Epithelial cell of esophagus (primary cell): ENCODE measurements at regions not wholly inside any gene's neighbourhood (a gene's known extent, or its start where the extent isn't known, plus 50 kb on each side); places are given as distances from the start of the nearest gene placed in this dataset.
"Not testable (repeated sequence)": the region's sequence is repeated elsewhere in the genome, so short reads cannot be mapped to it uniquely, and the experiment has no call there.

Source experiments
- DNase-seq: peaks from one replicate; pipeline ENCODE4 v3.0.0; 2010; ENCODE audit warnings: low read depth
- H3K4me3 ChIP-seq: 2 replicates; pipeline ENCODE4 v1.5.1; 2011; ENCODE audit warnings: mild to moderate bottlenecking, low read length, control low read depth
- CTCF ChIP-seq: IDR thresholded peaks from 2 replicates; pipeline ENCODE4 v1.5.1; 2011; ENCODE audit warnings: low read depth, mild to moderate bottlenecking, low read length, control low read depth, inconsistent platforms; ENCODE audit not compliant: insufficient read depth; ENCODE audit errors: missing control alignments

- H3K4me3 ChIP-seq: no peak overlapping the region
- no peak for DNase-seq
- no peak for TF ChIP-seq CTCF
Observed at GRCh38 chr14:86933958-86934595, 1058.9 kb downstream of the GALC start.

- TF ChIP-seq CTCF: no peak
- peak; percentile 27 for DNase-seq
- no peak overlapping the region for H3K4me3 ChIP-seq
Observed at GRCh38 chr14:86933460-86933859, 1059.5 kb downstream of the GALC start.

DNA sequence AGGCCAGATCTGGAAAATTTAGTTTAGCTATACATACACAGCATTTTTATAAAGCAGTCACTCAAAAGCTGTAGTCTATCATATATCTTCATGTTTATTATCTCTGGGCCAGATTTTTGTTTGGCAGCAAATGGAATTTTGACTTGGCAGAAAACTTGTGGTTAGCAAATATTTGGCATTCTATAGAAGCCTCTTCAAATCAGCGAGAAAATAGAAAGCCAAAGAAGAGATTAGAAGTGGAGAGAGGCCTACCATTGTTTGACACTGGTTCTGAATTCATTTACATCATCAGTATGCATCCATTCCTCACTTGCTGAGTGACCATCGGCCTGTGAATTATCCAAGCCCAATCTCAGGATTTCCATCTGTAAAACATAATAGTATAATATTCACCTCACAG, 1077.6 kb downstream of the GALC start:
- DNase-seq: no peak
- H3K4me3 ChIP-seq: no peak overlapping the region
- no peak for TF ChIP-seq CTCF

- DNase-seq: no peak
- no peak for TF ChIP-seq CTCF
- no peak overlapping the region for H3K4me3 ChIP-seq
Observed at GRCh38 chr14:86912709-86913108, 1080.3 kb downstream of the GALC start.

GRCh38 chr14:86911486-86911885, 1081.5 kb downstream of the GALC start:
- H3K4me3 ChIP-seq: no peak overlapping the region
- DNase-seq: no peak
- no peak for TF ChIP-seq CTCF

DNA sequence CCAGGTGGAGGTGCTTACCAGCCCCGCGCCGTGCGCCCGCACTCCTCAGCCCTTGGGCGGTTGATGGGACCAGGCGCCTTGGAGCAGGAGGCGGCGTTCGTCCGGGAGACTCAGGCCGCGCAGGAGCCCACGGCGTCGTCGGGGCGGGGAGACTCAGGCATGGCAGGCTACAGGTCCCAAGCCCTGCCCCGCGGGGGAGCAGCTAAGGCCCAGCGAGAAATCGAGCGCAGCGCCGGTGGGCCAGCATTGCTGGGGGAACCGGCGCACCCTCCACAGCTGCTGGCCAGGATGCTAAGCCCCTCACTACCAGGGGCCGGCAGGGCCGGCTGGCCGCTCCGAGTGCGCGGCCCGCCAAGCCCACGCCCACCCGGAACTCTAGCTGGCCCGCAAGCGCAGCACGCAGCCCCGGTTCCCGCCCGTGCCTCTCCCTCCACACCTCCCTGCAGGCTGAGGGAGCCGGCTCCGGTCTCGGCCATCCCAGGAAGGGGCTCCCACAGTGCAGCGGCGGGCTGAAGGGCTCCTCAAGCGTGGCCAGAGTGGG, 1087.5 kb downstream of the GALC start:
- DNase-seq: not testable (repeated sequence)

GRCh38 chr14:86902176-86902950, 1090.6 kb downstream of the GALC start:
- no peak for TF ChIP-seq CTCF
- DNase-seq: no peak
- no peak overlapping the region for H3K4me3 ChIP-seq

More for the DNA sequence above, 1087.5 kb downstream of the GALC start:
- not testable (repeated sequence) for H3K4me3 ChIP-seq
